ENCODE measurements at regions not wholly inside any gene's neighbourhood (a gene's known extent, or its start where the extent isn't known, plus 50 kb on each side); places are given as distances from the start of the nearest gene placed in this dataset.
A peak's percentile ranks its signal among the peaks of the same experiment; 100 is the strongest.
"Not testable (repeated sequence)": the region's sequence is repeated elsewhere in the genome, so short reads cannot be mapped to it uniquely, and the experiment has no call there.

DNA sequence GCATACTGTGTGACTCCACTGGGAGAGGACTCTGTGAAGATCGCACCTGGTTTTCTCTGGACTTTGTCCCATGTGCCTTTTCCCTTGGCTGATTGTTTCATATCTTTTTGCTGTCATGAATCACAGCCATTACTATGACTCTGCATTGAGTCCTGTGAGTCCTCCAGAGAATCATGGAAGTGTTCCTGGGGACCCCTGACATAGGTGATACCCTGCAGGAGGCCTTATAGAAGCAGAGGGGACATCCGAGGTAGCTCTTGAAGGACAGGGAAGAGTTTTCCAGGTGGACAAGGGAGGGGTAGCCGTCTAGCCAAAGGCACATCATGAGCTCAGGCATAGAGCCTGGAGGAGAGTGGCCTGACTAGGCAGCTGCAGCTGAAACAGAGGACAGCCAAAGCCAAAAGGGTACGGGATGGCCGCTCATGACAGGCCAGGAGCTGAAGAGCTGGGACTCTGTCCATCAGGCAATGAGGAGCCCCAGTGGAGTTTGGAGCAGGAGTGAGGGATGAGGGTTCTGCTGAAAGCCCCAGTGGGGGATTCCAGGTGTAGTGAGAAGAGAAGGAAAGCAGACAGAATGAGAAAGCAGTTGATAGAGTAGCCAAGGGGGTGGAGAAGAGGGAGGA, 86.6 kb upstream of the TOX2 start:
- Histone ChIP-seq H3K27ac (no peak overlapping the region), H3K4me1 (no peaks in the 10 kb centered on the region), H3K9me3 (peaks cover 0 to 19% (median 13%) of the 10 kb centered on the region in 4 donors), H3K4me3 (no peak overlapping the region), H3K27me3 (peaks cover 0 to 15% (median 0%) of the 10 kb centered on the region in 3 donors), H3K36me3 (no peaks in the 10 kb centered on the region)
- TF ChIP-seq POLR2A (IDR thresholded peaks at IDR 0.05) (no peak), POLR2AphosphoS5 (IDR thresholded peaks at IDR 0.05) (no peak), EP300 (IDR thresholded peaks at IDR 0.05) (no peak)
- TF ChIP-seq, protein P1, sequence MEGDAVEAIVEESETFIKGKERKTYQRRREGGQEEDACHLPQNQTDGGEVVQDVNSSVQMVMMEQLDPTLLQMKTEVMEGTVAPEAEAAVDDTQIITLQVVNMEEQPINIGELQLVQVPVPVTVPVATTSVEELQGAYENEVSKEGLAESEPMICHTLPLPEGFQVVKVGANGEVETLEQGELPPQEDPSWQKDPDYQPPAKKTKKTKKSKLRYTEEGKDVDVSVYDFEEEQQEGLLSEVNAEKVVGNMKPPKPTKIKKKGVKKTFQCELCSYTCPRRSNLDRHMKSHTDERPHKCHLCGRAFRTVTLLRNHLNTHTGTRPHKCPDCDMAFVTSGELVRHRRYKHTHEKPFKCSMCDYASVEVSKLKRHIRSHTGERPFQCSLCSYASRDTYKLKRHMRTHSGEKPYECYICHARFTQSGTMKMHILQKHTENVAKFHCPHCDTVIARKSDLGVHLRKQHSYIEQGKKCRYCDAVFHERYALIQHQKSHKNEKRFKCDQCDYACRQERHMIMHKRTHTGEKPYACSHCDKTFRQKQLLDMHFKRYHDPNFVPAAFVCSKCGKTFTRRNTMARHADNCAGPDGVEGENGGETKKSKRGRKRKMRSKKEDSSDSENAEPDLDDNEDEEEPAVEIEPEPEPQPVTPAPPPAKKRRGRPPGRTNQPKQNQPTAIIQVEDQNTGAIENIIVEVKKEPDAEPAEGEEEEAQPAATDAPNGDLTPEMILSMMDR (IDR thresholded peaks at IDR 0.05): no peak
- WGBS, 5 donors: 70 to 83% (median 77%) methylated on average over 5 of the region's 5 CpGs
- no peak for DNase-seq
- intact Hi-C loops (cut with DNase I; ENCODE audit: low total_unique reads): no loop called here

DNA sequence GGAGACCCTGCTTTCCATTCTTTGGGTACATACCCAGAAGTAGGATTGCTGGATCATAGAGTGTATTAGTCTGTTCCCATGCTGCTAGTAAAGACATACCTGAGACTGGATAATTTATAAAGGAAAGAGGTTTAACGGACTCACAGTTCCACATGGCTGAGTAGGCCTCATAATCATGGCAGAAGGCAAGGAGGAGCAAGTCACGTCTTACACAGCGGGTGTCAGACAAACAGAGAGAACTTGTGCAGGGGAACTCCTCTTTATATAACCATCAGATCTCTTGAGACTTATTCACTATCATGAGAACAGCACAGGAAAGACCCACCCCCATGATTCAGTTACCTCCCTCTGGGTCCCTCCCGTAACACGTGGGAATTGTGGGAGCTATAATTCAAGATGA, 87.7 kb upstream of the TOX2 start:
- H3K4me1 ChIP-seq; intact Hi-C loops (cut with DNase I; ENCODE audit: low total_unique reads); H3K36me3 ChIP-seq; DNase-seq; H3K4me3 ChIP-seq; H3K27ac ChIP-seq: not testable (repeated sequence)
- peaks cover 0 to 11% (median 0%) of the 10 kb centered on the region in 3 donors for H3K27me3 ChIP-seq
- WGBS, 5 donors: 65 to 86% (median 70%) methylated on average over 5 of the region's 5 CpGs
- peaks cover 0 to 19% (median 13%) of the 10 kb centered on the region in 4 donors for H3K9me3 ChIP-seq

DNA sequence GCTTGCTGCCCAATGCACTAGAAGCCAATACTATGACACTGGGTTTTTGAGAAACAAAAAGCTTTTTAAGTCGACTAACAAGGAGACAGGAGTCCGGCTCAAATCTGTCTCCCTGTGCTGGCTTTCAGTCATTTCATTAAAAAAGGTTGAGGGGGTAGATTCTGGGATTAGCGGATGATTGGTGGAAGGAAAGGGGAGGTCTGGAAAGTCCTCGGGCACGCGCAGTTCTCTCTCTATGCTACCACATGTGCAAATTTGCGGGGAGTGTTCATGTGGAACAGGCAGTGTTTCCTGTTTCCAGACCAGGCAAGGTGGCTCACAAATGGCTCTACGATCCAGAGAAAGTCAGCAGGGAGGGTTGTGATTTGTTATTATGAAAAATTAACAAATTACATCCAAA, 89.1 kb upstream of the TOX2 start:
- no peak for DNase-seq
- H3K27me3 ChIP-seq: peaks cover 0 to 11% (median 0%) of the 10 kb centered on the region in 3 donors
- no peak overlapping the region for H3K27ac ChIP-seq
- TF ChIP-seq POLR2A (IDR thresholded peaks at IDR 0.05) (no peak), POLR2AphosphoS5 (IDR thresholded peaks at IDR 0.05) (no peak), EP300 (IDR thresholded peaks at IDR 0.05) (no peak)
- TF ChIP-seq, protein P1 (IDR thresholded peaks at IDR 0.05): no peak
- no peaks in the 10 kb centered on the region for H3K36me3 ChIP-seq
- H3K4me3 ChIP-seq: no peak overlapping the region
- H3K4me1 ChIP-seq: no peaks in the 10 kb centered on the region
- intact Hi-C loops (cut with DNase I; ENCODE audit: low total_unique reads): no loop called here
- H3K9me3 ChIP-seq: peaks cover 0 to 6% (median 4%) of the 10 kb centered on the region in 4 donors
- 57 to 85% (median 74%) methylated on average over 8 of the region's 8 CpGs for WGBS, 5 donors

DNA sequence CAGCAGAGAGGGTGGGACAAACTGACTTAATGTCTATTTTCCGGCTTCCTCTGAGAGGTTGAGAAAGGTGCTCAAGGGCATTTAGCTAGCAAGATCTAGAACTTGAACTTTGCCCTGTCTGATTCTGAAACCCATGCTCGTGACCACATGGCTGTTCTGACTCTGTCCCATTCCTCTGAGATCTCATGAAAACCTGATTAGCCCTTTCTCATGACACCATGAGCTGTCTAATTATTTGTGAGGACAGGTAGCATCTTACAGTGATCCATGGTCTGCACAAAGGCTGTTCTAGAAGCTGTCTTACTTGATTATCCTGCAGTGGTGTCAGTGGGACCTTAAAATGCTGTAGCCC, 89.6 kb upstream of the TOX2 start:
- TF ChIP-seq EP300 (IDR thresholded peaks at IDR 0.05) (no peak), POLR2A (IDR thresholded peaks at IDR 0.05) (no peak), POLR2AphosphoS5 (IDR thresholded peaks at IDR 0.05) (no peak)
- TF ChIP-seq, protein P1 (IDR thresholded peaks at IDR 0.05): no peak
- no peak overlapping the region for H3K4me3 ChIP-seq
- peaks cover 0 to 11% (median 0%) of the 10 kb centered on the region in 3 donors for H3K27me3 ChIP-seq
- intact Hi-C loops (cut with DNase I; ENCODE audit: low total_unique reads): no loop called here
- H3K36me3 ChIP-seq: no peaks in the 10 kb centered on the region
- H3K27ac ChIP-seq: no peak overlapping the region
- WGBS, 5 donors: 38 to 46% (median 41%) methylated on average over 2 of the region's 2 CpGs
- peaks cover 0 to under 1% (median 0%) of the 10 kb centered on the region in 4 donors for H3K9me3 ChIP-seq
- DNase-seq: no peak
- no peaks in the 10 kb centered on the region for H3K4me1 ChIP-seq

DNA sequence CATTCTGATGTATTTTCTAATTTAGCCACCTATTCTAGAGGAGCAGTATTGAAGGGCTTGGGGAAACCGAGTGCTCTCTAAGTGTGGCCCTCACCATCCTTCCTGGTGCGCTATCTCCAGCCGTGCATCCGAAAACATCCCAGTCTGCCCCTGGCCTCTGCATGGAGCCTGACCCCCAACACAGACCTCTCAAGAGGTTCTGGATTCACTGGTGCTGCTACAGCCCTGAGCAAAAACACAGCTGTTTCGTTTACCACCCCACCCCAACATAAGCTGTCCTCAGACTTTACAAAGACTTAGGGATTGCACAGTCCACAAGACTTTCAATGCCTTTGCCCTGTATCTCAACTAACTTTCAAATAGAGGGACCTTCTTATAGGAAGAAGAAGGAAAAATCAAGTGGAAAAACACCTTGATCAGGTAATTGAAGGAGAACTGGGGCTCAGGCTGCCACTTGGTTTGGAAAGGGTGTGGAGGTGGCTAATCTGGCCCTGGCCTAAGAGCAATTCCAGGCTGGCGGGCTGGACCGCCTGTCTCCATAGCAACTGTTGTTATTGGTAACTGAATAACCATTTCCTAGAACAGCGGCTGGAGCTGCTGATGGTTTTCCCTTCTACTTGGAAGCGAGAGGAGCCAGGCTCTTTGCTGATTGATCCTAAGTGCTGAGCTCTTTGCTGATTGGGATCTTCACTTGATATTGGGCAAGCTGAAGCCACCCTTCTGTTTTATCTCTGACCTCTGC, 90.2 kb upstream of the TOX2 start:
- DNase-seq: peak in 1 of 2 donors; percentile 74
- Histone ChIP-seq H3K27ac (no peak overlapping the region), H3K4me1 (no peaks in the 10 kb centered on the region), H3K9me3 (no peaks in the 10 kb centered on the region), H3K36me3 (no peaks in the 10 kb centered on the region), H3K27me3 (peaks cover 0 to 8% (median 0%) of the 10 kb centered on the region in 3 donors), H3K4me3 (no peak overlapping the region)
- TF ChIP-seq POLR2A (IDR thresholded peaks at IDR 0.05): no peak
- intact Hi-C loops (cut with DNase I; ENCODE audit: low total_unique reads): no loop called here
- WGBS, 5 donors: 47 to 58% (median 54%) methylated on average over 7 to 9 of the region's 9 CpGs
